Fibroblast of villous mesenchyme (primary cell): ENCODE measurements at regions not wholly inside any gene's neighbourhood (a gene's known extent, or its start where the extent isn't known, plus 50 kb on each side); places are given as distances from the start of the nearest gene placed in this dataset.
"Not testable (repeated sequence)": the region's sequence is repeated elsewhere in the genome, so short reads cannot be mapped to it uniquely, and the experiment has no call there.

Experiments
- DNase-seq: peaks from one replicate; pipeline ENCODE4 v3.0.0-alpha.2; 2010; ENCODE audit warnings: low read depth
- H3K4me3 ChIP-seq: 2 replicates; pipeline ENCODE4 v1.5.1; 2011; ENCODE audit warnings: low read depth, mild to moderate bottlenecking, low read length
- TF ChIP-seq, protein P1 (sequence below): IDR thresholded peaks from 2 replicates; pipeline ENCODE4 v1.5.1; 2012; ENCODE audit warnings: low read depth, mild to moderate bottlenecking, low read length; ENCODE audit not compliant: insufficient read depth

GRCh38 chr4:36601864-36602495, 320.6 kb downstream of the DTHD1 start:
- no peak overlapping the region for H3K4me3 ChIP-seq
- TF ChIP-seq, protein P1, sequence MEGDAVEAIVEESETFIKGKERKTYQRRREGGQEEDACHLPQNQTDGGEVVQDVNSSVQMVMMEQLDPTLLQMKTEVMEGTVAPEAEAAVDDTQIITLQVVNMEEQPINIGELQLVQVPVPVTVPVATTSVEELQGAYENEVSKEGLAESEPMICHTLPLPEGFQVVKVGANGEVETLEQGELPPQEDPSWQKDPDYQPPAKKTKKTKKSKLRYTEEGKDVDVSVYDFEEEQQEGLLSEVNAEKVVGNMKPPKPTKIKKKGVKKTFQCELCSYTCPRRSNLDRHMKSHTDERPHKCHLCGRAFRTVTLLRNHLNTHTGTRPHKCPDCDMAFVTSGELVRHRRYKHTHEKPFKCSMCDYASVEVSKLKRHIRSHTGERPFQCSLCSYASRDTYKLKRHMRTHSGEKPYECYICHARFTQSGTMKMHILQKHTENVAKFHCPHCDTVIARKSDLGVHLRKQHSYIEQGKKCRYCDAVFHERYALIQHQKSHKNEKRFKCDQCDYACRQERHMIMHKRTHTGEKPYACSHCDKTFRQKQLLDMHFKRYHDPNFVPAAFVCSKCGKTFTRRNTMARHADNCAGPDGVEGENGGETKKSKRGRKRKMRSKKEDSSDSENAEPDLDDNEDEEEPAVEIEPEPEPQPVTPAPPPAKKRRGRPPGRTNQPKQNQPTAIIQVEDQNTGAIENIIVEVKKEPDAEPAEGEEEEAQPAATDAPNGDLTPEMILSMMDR = no peak
- DNase-seq = no peak

DNA sequence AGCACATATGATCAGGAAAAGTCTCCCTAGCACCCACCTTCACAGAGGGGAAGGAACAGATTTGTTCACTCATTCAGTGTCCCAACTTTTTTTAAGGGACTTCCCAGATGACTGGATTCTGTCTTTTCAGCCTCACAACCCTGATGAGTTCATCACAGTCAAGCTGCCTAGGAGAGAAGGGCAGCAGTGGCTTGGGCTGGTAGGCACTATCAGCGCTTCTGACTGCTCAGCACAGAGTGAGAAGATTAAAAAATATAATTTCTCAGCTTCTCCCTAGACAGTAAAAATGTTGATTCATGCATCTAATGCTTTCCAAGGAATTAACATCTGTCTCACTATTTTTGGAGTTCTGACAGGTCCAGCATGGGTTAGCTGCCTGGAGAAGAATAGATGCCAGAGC, 328.2 kb downstream of the DTHD1 start:
- H3K4me3 ChIP-seq = no peak overlapping the region
- TF ChIP-seq, protein P1 = no peak
- DNase-seq = no peak

DNA sequence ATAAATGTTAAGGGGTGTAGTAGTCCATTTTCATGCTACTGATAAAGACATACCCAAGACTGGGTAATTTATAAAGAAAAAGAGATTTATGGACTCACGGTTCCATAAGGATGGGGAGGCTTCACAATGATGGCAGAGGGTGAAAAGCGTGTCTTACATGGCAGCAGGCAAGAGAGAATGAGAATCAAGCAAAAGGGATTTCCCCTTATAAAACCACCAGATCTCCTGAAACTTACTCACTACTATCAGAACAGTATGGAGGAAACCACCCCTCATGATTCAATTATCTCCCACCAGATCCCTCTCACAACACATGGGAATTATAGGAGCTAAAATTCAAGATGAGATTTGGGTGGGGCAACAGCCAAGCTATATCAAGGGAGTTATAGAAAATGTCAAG, 329.2 kb downstream of the DTHD1 start:
- H3K4me3 ChIP-seq = no peak overlapping the region
- TF ChIP-seq, protein P1 = no peak
- DNase-seq = no peak

- H3K4me3 ChIP-seq = not testable (repeated sequence)
These were observed 331.7 kb downstream of the DTHD1 start for GRCh38 chr4:36613142-36613541.

GRCh38 chr4:36614011-36614410, 332.6 kb downstream of the DTHD1 start:
- DNase-seq = no peak
- no peak overlapping the region for H3K4me3 ChIP-seq
- TF ChIP-seq, protein P1 = no peak

More at GRCh38 chr4:36613142-36613541, 331.7 kb downstream of the DTHD1 start:
- not testable (repeated sequence) for DNase-seq

- DNase-seq = no peak
- no peak overlapping the region for H3K4me3 ChIP-seq
- TF ChIP-seq, protein P1 = no peak
These were observed 336.7 kb downstream of the DTHD1 start for GRCh38 chr4:36618102-36618501.

GRCh38 chr4:36624030-36624429, 342.6 kb downstream of the DTHD1 start:
- TF ChIP-seq, protein P1 = no peak
- no peak for DNase-seq
- no peak overlapping the region for H3K4me3 ChIP-seq
